Spleen (tissue), 3 donors: ENCODE measurements at regions not wholly inside any gene's neighbourhood (a gene's known extent, or its start where the extent isn't known, plus 50 kb on each side); places are given as distances from the start of the nearest gene placed in this dataset.

Experiments used
- POLR2A ChIP-seq, 3 donors: fragments of 450-650 bp; IDR thresholded peaks; one replicate each; pipeline ENCODE4 v1.5.1; 2017; ENCODE audit warnings: antibody characterized with exemption in 3 of 3, mild to moderate bottlenecking in 1 of 3
- POLR2AphosphoS5 ChIP-seq, 3 donors: sonication (generic); formaldehyde crosslinking; IDR thresholded peaks; one replicate each; pipeline ENCODE4 v1.5.1; 2017; ENCODE audit warnings: antibody characterized with exemption in 3 of 3

DNA sequence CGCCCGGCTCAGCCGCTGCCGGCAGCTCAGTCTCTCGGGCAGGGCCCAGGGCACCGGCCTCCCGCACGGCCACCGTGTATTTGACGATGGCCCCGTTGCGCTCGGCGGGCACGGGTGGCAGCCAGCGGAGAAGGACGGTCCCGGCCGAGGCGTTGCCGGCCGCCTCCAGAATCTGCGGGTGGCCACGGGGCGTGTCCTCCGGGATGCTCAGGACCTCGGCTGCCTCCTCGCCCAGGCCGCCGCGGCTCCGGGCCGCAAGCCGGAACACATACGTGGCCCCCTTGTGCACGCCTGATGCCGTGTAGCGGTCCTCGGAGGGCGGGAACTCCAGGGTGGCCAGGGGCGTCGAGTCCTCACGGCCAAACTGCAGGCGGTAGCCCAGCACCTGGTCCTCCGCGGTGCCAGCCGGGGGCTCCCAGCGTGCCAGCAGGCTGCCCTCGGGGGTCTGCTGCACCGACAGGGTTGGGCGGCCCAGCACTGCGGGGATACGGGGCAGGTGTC, 117.7 kb downstream of the PTPRS start:
- no peak for TF ChIP-seq POLR2A (IDR thresholded peaks at IDR 0.05)
- TF ChIP-seq POLR2AphosphoS5 (IDR thresholded peaks at IDR 0.05): no peak
